GM19043 (cell line): ENCODE measurements at regions not wholly inside any gene's neighbourhood (a gene's known extent, or its start where the extent isn't known, plus 50 kb on each side); places are given as distances from the start of the nearest gene placed in this dataset.

Experiments used
- ATAC-seq: cut with Tn5 transposase; IDR thresholded peaks from one replicate; pipeline ENCODE4 v1.9.1; 2021; ENCODE audit warnings: low read depth; ENCODE audit not compliant: unreplicated experiment

- ATAC-seq: no peak
Observed at GRCh38 chr18:38047820-38048219, 482.2 kb upstream of the CELF4 start.

- no peak for ATAC-seq
Observed at GRCh38 chr18:38046651-38047050, 481.1 kb upstream of the CELF4 start.

GRCh38 chr18:38045845-38046244 lies 480.2 kb upstream of the CELF4 start:
- no peak for ATAC-seq

- ATAC-seq: no peak
Observed at GRCh38 chr18:38042211-38042890, 476.8 kb upstream of the CELF4 start.

GRCh38 chr18:38038242-38038641 lies 472.6 kb upstream of the CELF4 start:
- ATAC-seq: no peak

GRCh38 chr18:38035193-38035592 lies 469.6 kb upstream of the CELF4 start:
- ATAC-seq: no peak

- no peak for ATAC-seq
Observed at GRCh38 chr18:38033282-38033681, 467.7 kb upstream of the CELF4 start.

GRCh38 chr18:38032516-38032915 lies 466.9 kb upstream of the CELF4 start:
- no peak for ATAC-seq

- ATAC-seq: no peak
Observed at GRCh38 chr18:38028946-38029345, 463.3 kb upstream of the CELF4 start.

- ATAC-seq: no peak
Observed at GRCh38 chr18:38025433-38026038, 459.9 kb upstream of the CELF4 start.

- ATAC-seq: no peak
Observed at GRCh38 chr18:38023871-38024270, 458.3 kb upstream of the CELF4 start.

GRCh38 chr18:38022234-38022633 lies 456.6 kb upstream of the CELF4 start:
- ATAC-seq: no peak

GRCh38 chr18:38019292-38019691 lies 453.7 kb upstream of the CELF4 start:
- no peak for ATAC-seq

- ATAC-seq: no peak
Observed at GRCh38 chr18:38010971-38011857, 445.6 kb upstream of the CELF4 start.

- ATAC-seq: no peak
Observed at GRCh38 chr18:38010037-38010436, 444.4 kb upstream of the CELF4 start.

- no peak for ATAC-seq
Observed at GRCh38 chr18:38009320-38009719, 443.7 kb upstream of the CELF4 start.

GRCh38 chr18:38007676-38008330 lies 442.2 kb upstream of the CELF4 start:
- ATAC-seq: no peak

GRCh38 chr18:38007026-38007425 lies 441.4 kb upstream of the CELF4 start:
- ATAC-seq: no peak

GRCh38 chr18:38006541-38006940 lies 440.9 kb upstream of the CELF4 start:
- ATAC-seq: no peak

GRCh38 chr18:37997695-37998094 lies 432.1 kb upstream of the CELF4 start:
- no peak for ATAC-seq

GRCh38 chr18:37987901-37988300 lies 422.3 kb upstream of the CELF4 start:
- no peak for ATAC-seq
